T-helper 2 cell treated with Interferon-gamma antibody and Interleukin-4, amounts not matched to agents 100 ng/mL and 5 ng/mL, for 36 hours (primary cell): ENCODE measurements at regions not wholly inside any gene's neighbourhood (a gene's known extent, or its start where the extent isn't known, plus 50 kb on each side); places are given as distances from the start of the nearest gene placed in this dataset.

Experiments used
- intact Hi-C: fragments of 100-400 bp; cut with micrococcal nuclease; formaldehyde crosslinking; loops from one replicate; pipeline ENCODE4 v1.15.1; 2023

DNA sequence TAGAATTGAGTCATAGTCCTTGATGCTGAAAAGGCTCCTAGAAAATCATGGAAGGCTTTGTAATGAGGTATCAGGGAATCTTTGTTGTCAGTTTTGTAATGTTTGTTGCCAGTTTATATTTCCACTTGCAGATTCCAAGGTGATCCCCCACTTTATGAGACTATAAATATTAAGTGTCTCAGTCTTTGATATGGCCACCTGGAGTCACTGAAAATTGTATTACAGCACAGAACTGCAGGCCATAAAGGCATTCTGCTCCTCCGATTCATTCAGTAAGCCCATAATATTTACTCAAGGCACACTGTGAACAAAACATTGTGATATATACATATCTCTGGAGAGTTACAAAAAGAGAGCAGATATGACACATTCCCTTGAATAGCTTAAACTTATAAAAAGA lies 457.8 kb upstream of the ZNF385D start:
- intact Hi-C loops, result no loop called here

- intact Hi-C loops, result no loop called here
Measured at GRCh38 chr3:22209578-22209977, 458.6 kb upstream of the ZNF385D start.

GRCh38 chr3:22210693-22211092 lies 459.7 kb upstream of the ZNF385D start:
- intact Hi-C loops, result no loop called here

DNA sequence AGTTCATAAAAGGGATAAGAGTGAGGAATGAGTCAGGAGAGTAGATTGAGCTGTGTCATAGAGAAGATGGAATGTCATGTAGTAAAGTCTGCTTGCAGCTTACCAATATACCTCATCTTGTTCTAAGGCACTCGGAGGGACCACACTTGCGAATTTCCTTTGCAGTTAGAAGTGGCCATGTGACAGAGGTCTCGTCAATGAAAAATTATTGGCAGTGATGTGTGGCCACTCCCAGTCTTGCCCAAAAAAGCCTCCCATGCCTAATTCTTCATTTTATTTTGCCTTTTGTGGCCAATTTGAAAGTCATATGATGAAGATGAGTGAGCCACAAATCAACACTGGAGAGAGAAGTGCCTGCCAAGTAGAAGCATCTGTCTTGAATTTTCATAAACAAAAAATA lies 465.6 kb upstream of the ZNF385D start:
- intact Hi-C loops, result no loop called here

DNA sequence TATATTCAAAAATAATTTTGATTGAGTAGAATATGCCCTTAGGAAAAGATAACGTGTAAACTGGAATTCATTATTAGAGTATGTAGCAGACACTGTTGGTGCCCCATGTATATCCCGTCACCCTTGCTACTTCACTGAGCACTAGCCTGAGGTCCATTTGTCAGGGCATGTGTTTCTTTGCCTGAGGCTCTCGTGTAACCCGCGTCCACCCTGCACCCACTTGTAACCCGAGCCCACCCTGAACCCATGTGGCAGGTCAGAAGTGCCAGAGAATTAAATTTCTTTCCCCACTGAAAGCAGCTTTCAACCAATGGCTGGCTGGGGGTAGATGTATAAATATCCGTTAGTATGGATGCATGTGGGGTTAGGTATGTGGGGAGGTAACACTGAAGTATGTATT lies 474.2 kb upstream of the ZNF385D start:
- intact Hi-C loops, result no loop called here

DNA sequence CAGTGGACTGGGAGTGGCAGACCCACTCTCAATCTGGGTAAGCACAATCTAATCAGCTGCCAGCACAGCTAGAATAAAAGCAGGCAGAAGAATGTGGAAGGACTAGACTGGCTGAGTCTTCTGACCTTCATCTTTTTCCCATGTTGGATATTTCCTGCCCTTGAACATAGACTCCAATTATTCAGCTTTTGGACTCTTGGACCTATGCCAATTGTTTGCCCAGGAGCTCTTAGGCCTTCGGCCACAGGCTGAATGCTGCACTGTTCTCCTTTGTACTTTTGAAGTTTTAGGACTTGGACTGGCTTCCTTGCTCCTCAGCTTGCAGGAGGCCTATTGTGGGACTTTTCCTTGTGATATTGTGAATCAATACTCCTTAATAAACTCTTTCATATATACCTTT lies 477.7 kb upstream of the ZNF385D start:
- intact Hi-C loops, result no loop called here

DNA sequence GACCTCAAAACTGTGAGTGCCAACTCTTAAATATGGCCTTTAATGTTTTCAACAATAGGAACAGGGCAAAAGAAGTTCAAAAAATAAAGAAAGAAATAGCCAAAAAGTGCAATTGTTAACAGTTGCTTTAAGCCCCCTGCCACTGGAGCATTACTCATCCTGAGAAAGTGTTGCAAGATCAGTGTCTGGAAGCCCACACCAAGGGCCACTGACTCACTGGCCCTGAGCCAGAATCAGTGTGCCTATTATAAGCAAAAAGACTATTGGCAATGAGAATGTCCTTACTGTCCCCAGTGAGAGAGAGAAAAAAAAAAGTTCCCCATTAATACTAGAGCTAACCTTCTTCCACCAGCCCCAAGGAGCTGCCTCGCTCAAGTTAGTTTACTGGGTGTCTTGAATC lies 480.1 kb upstream of the ZNF385D start:
- intact Hi-C loops, result no loop called here

DNA sequence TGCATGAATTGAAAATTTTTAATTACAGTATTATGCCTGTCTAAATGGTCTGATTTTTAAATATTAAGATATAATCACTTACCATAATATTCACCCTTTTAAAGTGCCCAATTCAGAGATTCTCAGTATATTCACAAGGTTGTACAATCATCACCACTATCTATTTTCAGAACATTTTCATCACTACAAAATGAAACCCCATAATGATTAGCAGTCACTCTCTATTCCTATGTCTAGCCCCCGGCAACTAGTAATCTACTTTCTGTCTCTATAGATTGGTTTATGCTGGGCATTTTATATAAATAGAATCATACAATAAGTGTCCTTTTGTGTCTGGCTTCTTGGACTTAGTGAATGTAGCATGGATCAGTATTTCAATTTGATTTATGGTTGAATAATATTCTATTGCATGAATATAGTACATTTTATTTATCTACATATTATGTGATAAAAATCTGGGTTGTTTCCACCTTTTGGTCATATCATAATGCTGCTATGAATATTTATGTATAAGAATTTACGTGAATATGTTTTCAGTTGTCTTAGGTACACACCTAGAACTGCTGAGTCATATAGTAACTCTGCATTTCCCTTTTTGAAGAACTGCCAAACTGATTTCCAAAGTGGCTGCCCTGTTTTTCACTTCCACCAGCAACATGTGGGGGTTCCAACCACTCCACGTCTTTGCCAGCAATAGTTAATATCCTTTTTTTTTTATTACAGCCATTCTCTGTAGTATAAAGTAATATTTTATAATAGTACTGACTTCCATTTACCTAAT lies 485.7 kb upstream of the ZNF385D start:
- intact Hi-C loops, result no loop called here

GRCh38 chr3:22239011-22239410 lies 488.0 kb upstream of the ZNF385D start:
- intact Hi-C loops, result no loop called here

GRCh38 chr3:22241110-22241509 lies 490.1 kb upstream of the ZNF385D start:
- intact Hi-C loops, result no loop called here

- intact Hi-C loops, result no loop called here
Measured at GRCh38 chr3:22244761-22245521, 493.9 kb upstream of the ZNF385D start.

- intact Hi-C loops, result no loop called here
Measured at GRCh38 chr3:22245811-22246583, 495.0 kb upstream of the ZNF385D start.

GRCh38 chr3:22249658-22250057 lies 498.6 kb upstream of the ZNF385D start:
- intact Hi-C loops, result no loop called here

DNA sequence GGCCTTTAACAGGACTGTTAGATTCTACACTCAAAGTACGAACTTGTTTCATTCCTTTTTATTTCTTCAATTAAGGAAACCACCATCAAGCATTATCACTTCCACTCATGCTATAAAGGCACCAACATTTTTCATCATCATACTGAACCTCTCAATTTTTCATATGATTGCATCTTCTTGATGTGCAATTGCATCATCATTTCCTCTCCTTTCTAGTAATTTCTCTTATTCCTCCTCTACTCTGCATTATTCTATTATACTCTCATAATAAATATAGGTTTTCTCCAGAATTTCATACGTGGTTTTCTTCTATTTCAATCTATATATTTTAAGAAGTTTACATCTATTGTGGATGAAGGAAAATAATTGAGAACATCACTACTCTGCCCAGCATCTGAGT lies 506.2 kb upstream of the ZNF385D start:
- intact Hi-C loops, result no loop called here

DNA sequence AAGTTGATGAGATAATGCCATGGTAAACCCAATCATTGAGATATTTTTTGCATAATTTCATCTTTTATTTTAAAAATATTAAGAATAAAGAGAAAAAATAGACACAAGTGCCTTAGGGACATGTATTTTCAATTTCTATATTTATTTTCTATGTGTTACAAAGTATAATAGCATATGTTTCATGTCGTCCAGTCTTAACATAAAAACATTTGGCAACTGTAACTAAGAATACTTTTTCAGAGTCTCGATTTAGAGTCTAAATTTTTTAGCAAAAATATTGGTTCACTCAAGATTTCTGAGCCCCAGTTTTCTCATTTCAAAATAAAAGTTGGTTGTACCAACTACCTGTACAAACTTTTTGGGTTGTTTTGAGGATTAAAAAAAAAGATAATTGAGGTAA lies 511.4 kb upstream of the ZNF385D start:
- intact Hi-C loops, result no loop called here

GRCh38 chr3:22263042-22263441 lies 512.0 kb upstream of the ZNF385D start:
- intact Hi-C loops, result no loop called here

DNA sequence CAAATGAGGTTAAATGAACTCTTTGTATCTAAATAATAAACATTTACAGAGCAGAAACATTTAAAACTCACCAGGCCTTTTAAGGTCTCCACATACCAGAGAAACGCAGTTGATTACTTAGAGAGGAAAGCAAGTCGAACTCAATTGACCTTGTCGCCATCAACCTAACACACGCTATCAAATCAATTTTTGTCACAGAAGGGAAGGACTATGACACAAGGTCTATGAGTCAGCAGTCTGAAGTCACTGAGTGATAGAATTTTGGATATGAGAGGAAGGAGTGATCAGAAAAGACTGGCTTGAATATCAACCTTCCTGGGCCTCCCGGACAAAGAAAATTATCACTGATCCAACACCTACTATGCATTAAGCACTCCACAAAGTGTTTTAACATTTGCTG lies 514.4 kb upstream of the ZNF385D start:
- intact Hi-C loops, result no loop called here

DNA sequence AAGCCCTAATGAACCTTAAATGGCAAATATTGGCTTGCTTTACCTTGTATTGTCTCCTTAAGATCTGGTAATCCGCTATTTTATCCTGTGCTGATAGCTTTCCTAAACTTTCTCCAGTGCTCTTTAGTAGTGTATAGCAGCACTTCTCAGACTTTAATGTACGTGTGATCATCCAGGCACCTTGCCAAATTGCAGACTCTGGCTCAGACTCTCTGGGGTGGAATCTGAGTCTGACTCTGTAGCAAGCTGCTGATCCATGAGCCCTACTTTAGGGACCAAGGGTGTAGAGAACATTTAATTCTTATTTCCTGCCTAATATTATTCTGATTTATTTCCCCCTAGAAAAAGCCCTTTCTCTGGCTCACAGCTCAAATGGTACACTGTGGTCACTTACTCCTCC lies 518.8 kb upstream of the ZNF385D start:
- intact Hi-C loops, result no loop called here

DNA sequence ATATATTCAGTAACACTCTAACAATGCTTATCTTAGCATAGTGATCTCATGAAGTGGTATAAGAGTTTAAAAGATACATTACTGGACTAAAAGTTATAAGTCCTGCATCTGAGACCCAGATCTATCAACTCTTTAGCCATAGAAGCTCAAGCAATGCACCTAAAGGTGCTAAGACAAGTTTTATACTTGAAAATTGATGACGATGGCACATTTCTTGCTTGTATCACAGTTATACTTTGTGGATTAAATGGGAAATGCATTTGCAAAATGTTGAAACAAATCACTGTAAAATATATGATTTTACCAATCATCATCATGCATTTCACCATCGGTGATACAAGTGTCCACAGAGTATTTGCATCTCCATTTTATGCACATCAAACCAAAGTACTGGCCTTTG lies 525.3 kb upstream of the ZNF385D start:
- intact Hi-C loops, result no loop called here

GRCh38 chr3:22284559-22284958 lies 533.5 kb upstream of the ZNF385D start:
- intact Hi-C loops, result no loop called here

GRCh38 chr3:22288756-22289155 lies 537.7 kb upstream of the ZNF385D start:
- intact Hi-C loops, result no loop called here

GRCh38 chr3:22292681-22293080 lies 541.7 kb upstream of the ZNF385D start:
- intact Hi-C loops, result no loop called here
